Dermis blood vessel endothelial cell (primary cell): ENCODE measurements at regions not wholly inside any gene's neighbourhood (a gene's known extent, or its start where the extent isn't known, plus 50 kb on each side); places are given as distances from the start of the nearest gene placed in this dataset.

ENCODE experiments used
- DNase-seq: peaks from one replicate; pipeline ENCODE4 v3.0.0; 2010

GRCh38 chr12:77722536-77722935 lies 108.2 kb upstream of the NAV3 start:
- DNase-seq = no peak

DNA sequence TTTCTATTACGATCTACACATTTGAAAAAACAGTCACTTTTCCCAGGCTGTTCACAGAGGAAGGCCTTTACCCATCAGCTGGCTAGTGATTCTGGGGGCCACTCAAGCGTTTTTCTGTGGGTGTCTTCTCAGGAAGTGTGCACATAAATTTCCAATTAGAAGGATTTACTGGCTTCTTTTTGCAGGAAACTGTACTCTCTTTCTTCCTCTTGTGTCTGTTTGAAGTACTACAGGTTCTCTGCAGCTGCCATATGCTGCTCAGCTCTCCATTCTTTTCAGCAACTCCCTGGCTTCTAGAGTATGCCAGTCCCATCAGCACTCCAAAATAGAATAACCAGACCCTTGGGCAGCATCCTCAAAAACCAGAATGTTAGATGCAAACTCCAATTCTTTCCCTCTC lies 110.4 kb upstream of the NAV3 start:
- DNase-seq = no peak

DNA sequence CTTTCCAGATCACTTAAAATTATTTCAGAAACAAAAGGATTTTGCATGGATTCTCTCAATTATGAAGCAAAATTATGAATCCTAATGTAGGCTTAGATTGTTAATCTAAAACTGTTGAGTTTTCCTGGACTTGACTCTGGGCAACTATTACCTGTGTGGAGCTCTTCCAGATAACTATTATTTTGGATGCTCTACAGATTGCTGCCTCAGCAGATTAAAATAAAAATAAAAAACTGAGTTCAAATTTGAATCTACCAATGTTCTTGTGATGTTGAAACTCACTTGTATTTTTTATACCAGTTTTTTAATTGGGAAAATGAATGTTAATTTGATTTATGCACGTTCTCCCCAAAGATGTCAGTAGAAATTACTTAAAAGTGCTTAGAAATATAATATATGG lies 120.5 kb upstream of the NAV3 start:
- no peak for DNase-seq

DNA sequence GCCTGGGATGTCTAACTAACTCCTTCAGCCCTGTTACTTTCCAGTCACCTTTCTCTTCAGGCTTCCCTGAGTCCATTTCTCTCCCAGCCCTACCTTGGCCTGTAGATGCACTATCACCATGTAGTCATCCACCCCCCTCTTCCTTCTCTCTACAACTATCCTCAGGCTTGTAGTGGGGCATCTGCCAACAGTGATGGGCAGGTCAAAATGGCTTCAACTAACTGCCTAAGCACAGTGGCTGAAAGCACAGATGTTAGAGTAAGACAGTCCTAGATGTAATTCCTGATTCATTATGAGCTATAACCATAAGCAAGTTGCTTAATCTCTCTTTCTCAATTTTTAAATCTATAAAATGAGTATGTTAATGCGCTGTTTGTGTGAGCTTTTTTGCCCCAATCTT lies 133.6 kb upstream of the NAV3 start:
- no peak for DNase-seq

DNA sequence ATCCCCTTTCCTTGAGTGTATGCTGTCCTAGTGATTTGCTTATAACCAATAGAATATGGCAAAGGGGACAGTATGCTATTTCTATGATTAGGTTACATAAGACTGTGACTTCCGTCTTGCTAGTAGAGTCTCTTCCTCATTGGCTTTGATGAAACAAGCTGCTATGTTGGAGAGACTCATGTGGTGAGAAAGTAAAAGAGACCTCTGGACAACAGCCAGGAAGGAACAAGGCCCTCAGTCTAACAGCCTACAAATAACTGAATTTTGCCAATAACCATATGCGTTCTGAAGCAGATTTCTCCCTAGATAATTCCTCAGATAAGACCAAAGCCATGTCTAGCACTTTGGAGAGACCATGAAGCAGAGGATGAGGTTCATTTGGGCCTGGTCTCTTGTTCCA lies 134.5 kb upstream of the NAV3 start:
- no peak for DNase-seq

DNA sequence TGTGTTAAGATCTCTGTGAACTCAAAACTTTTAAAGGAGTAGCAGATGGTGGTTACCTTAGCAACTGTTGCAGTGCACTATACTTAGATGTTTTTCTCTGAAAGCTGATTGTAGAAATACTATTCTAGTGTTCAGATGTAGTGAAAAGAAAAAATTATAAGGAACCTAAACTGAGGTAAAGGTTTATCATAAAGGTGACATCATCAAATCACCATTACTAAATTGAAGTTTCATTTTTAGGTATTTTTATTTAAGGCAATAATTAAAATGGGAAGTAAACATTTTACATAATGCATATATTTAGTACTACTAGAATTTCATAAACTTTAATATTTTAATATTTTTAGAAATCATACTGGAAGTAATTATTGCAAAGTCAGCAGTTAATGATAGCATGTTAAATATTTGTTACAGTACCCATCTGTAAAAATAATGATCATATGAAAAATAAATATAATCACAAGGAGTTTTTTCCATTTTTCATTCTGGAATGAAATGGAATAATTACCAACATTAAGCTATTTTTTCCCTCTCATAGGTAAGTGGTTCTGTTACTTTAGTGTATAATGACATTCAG lies 141.1 kb upstream of the NAV3 start:
- DNase-seq = no peak

DNA sequence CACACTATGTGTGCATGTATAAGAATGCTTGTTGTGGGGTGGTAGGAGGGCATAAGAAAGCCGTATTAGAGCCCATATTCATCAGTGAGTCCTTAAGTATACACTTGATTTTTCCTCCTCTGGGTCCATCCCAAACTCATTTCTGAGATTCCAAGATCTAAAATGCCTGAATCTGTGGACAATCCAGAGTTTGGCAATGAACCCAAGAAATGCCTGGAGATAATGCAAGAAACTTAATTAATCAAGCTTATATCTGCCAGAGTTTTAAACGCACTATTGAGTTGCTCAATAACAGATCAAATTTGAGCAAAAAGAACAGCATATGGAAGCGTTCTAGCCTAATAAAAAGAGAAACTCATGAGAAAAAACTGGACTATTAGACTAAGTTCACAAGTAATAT lies 143.4 kb upstream of the NAV3 start:
- no peak for DNase-seq

- peak; percentile 2 for DNase-seq
Observed at GRCh38 chr12:77686760-77687159, 143.9 kb upstream of the NAV3 start.

DNA sequence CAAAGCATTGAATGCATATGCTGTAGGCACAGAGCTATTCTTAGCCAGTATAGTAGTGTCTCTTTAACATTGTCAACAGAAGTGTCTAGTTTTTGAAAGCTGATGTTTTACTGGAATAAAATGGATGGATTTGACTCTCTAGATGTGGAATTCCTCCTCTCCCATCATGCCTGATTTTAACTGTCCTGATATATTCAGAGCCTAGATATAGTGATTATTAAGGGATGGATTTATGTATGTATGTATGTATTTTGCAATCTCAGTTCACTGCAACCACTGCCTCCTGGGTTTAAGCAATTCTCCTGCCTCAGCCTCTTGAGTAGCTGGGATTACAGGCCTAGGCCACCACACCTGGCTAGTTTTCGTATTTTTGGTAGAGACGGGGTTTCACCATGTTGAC lies 144.8 kb upstream of the NAV3 start:
- DNase-seq = no peak

DNA sequence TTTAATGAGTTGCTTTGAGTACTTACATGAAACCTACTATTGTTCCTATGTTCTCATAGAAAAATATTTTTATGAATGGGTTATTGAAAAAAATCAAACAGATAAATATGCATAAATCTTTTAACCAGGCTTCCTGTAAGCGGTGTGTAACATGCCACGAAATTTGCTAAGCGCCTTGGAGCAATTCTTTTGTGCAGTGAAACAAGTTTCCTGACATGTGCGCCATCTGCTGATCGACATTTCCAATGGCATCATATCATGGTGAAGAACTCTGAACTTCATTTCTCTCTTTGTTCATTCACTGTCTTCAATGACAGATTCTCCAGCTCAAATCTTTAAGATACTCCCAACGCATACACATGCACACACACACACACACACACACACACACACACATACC lies 145.6 kb upstream of the NAV3 start:
- peak; percentile 86 for DNase-seq

- DNase-seq = no peak
Observed at GRCh38 chr12:77682488-77682887, 148.2 kb upstream of the NAV3 start.

DNA sequence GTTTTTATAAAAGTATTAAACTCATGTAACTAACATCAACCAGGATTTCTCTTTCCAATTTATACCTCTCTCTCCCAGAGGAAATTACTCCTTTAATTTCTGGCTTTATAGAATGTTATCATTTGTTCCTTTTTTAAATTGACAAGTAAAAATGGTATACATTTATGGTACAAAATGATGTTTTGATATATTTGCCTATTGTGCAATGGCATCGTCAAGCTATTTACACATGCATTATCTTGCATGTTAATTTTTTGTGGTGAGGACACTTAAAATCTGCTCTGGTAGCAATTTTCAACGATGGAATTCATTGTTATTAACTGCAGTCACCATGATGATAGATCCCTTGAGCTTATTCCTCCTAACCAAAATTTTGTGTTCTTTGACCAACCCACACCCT lies 149.0 kb upstream of the NAV3 start:
- DNase-seq = no peak

- DNase-seq = no peak
Observed at GRCh38 chr12:77679686-77680085, 151.0 kb upstream of the NAV3 start.

- no peak for DNase-seq
Observed at GRCh38 chr12:77678621-77679020, 152.1 kb upstream of the NAV3 start.

- DNase-seq = no peak
Observed at GRCh38 chr12:77667101-77667500, 163.6 kb upstream of the NAV3 start.

DNA sequence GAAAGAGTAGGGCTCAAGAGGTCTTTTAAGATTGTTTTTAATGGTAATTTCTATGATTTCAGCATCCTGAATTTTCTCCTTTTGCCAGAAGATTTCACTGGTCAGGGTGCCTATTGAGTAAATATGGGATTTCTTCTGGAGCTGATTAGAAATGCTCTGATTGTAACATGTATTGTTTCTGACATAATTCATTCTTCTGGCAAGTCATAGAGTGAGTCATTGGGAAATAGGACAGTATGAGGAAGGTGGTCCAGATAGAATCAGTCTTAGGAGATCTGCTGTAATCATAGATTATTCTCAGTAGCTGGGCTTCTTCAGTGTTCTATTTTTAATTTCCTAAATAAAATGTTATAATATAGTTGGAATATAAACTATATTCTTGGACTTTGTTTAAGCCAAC lies 182.0 kb upstream of the NAV3 start:
- no peak for DNase-seq

DNA sequence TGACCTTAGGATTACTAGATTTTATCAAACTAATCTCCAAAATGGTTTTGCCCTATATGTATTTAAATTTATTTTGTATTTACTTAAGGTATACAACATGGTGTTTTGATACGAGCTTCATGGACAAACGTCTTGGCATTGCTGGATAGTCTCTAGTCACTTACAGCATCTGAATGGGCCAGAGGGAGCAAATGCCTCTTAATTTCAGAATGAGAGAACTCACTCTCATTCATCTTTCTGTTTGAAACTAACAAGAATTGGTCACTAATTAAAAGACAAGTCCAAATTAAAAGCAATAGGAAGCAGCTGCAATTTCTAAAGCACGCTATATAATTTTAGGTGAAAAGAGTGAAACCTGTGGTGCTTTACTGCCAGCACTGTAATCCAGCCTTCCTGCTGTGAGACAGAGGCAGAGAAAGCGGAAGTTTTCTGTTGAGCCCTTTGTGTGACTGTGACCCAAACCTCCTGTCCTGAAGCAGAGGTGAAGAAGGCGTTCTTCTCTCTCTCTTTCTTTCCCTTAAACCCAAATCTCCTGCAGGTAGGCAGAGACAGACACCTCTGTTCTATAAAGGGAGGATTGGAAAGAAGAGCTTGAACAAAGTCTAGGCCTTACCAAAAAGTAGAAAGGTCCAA lies 184.6 kb upstream of the NAV3 start:
- DNase-seq = no peak

DNA sequence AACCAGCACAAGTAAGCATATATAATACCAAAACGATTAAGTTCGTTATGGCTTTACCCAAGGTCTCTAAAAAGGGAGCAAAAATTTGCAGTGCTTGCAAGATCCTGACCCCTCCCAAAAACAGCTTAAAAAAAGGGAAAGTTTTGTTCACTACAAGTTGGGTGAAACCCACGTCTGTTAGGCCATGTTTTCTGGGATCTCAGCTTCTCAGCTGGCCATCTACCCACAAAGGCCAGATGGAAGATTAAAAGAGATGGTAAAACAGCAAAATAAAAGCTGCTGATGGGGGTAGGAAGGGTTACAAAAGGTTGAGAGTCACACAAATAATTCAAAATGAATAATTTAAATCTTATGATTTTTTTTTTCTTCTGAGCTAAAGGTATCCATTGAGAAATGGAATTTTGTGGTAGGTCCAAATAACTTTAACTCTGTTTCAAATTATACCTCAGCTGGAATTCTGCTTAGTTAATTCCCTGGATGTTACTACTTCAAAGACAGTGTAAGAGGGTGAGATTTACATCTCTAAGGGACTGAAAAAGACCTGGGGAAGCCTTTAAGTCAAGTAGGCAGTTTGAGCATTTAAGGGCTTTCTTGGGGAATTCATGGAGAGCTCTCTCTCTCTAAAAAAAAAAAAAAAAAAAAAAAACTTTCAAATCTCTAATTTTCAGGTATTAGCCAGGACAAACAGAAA lies 185.6 kb upstream of the NAV3 start:
- no peak for DNase-seq

GRCh38 chr12:77642246-77642645 lies 188.4 kb upstream of the NAV3 start:
- DNase-seq = no peak

- DNase-seq = no peak
Observed at GRCh38 chr12:77640356-77640755, 190.3 kb upstream of the NAV3 start.

DNA sequence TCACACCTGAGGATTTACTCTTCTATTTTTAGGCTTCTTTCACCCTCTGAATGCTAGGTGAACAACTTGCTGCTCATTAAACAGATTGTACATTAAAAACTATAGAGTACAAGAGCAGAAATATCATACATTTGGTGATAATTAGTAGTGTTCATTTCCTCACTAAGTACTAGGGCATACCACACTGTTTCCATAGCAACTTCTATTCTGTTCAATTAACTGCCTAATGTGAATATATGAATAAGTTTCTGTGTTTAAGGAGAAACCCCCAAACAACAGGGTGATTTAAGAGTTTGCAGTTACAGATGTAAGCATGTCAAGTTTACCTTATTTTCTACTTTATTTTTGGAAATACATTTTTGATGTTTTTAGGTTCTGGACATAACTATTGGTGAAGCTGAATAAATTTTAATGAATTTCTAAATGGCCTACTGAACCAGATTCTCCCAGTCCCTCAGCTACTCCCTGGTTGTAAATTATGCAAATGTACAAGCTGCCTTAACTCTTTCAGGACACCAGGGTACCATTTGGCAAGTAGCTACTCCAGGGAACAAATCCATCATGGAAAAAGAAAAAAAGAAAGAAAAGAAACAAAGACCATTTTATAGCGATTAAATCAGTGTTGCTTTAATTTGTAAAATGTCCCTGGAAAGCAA lies 199.8 kb upstream of the NAV3 start:
- no peak for DNase-seq

GRCh38 chr12:77630344-77630743 lies 200.3 kb upstream of the NAV3 start:
- no peak for DNase-seq

- DNase-seq = no peak
Observed at GRCh38 chr12:77629141-77629540, 201.6 kb upstream of the NAV3 start.

GRCh38 chr12:77625441-77625840 lies 205.3 kb upstream of the NAV3 start:
- DNase-seq = no peak
